H1 (cell line): ENCODE measurements at regions not wholly inside any gene's neighbourhood (a gene's known extent, or its start where the extent isn't known, plus 50 kb on each side); places are given as distances from the start of the nearest gene placed in this dataset.

Source experiments
- CREB1 ChIP-seq: IDR thresholded peaks from 2 replicates; pipeline ENCODE4 v1.6.1; 2012; ENCODE audit warnings: inconsistent platforms
- EGR1 ChIP-seq: IDR thresholded peaks from 2 replicates; pipeline ENCODE4 v1.6.1; 2011; ENCODE audit warnings: low read depth, low read length, borderline replicate concordance
- EP300 ChIP-seq, 2 experiments: IDR thresholded peaks; 1 replicate in 1 of 2; 2 replicates in 1 of 2; pipeline ENCODE4 v1.6.1; 2011 to 2012; ENCODE audit warnings: low read depth in 2 of 2, low read length in 2 of 2, mild to moderate bottlenecking in 2 of 2, borderline replicate concordance in 1 of 2, inconsistent platforms in 1 of 2, moderate library complexity in 1 of 2
- EZH2 ChIP-seq: fragments of 200-600 bp; sonication (generic); IDR thresholded peaks from 2 replicates; pipeline ENCODE4 v1.7.1; 2012; ENCODE audit warnings: low read depth, mild to moderate bottlenecking, moderate library complexity, low read length, inconsistent platforms; ENCODE audit not compliant: severe bottlenecking
- HDAC2 ChIP-seq, 2 experiments: fragments of 300-600 bp in 1 of 2; sonication (generic) in 1 of 2; IDR thresholded peaks; 2 replicates each; pipeline ENCODE4 v1.6.1; 2011 to 2012; ENCODE audit warnings: low read depth in 2 of 2, low read length in 2 of 2, mild to moderate bottlenecking in 2 of 2, moderate library complexity in 2 of 2, borderline replicate concordance in 1 of 2, inconsistent platforms in 1 of 2
- HDAC6 ChIP-seq: IDR thresholded peaks from one replicate; pipeline ENCODE4 v1.7.1; 2012; ENCODE audit warnings: low read depth, mild to moderate bottlenecking, inconsistent platforms, low read length, moderate library complexity
- POLR2A ChIP-seq, 2 experiments: IDR thresholded peaks; 1 replicate in 1 of 2; 2 replicates in 1 of 2; pipeline ENCODE4 v1.6.1; 2011; ENCODE audit warnings: low read depth in 2 of 2, low read length in 2 of 2, mild to moderate bottlenecking in 2 of 2; ENCODE audit errors: control extremely low read depth in 1 of 2
- RAD21 ChIP-seq, 2 experiments: IDR thresholded peaks in 1 of 2; conservative IDR thresholded peaks in 1 of 2; 2 replicates each; pipeline ENCODE4 v1.6.1; 2011; ENCODE audit warnings: low read depth in 2 of 2, low read length in 2 of 2, improper control_type of control experiment in 1 of 2, inconsistent platforms in 1 of 2, mild to moderate bottlenecking in 1 of 2, moderate library complexity in 1 of 2
- RFX5 ChIP-seq: IDR thresholded peaks from 2 replicates; pipeline ENCODE4 v1.6.1; 2011; ENCODE audit warnings: low read depth, low read length, improper control_type of control experiment, borderline replicate concordance
- SP1 ChIP-seq: IDR thresholded peaks from 2 replicates; pipeline ENCODE4 v1.6.1; 2011; ENCODE audit warnings: low read depth, low read length
- YY1 ChIP-seq: IDR thresholded peaks from 2 replicates; pipeline ENCODE4 v1.6.1; 2011; ENCODE audit warnings: low read depth, mild to moderate bottlenecking, low read length
- TF ChIP-seq, protein P1 (sequence below), 3 experiments: IDR thresholded peaks; 1 replicate in 2 of 3; 2 replicates in 1 of 3; pipeline versions ENCODE4 v1.5.1 to v1.6.1; 2011; ENCODE audit warnings: low read length in 3 of 3, mild to moderate bottlenecking in 3 of 3, inconsistent platforms in 2 of 3, low read depth in 1 of 3, moderate library complexity in 1 of 3; ENCODE audit not compliant: insufficient read depth in 1 of 3; ENCODE audit errors: control extremely low read depth in 1 of 3

DNA sequence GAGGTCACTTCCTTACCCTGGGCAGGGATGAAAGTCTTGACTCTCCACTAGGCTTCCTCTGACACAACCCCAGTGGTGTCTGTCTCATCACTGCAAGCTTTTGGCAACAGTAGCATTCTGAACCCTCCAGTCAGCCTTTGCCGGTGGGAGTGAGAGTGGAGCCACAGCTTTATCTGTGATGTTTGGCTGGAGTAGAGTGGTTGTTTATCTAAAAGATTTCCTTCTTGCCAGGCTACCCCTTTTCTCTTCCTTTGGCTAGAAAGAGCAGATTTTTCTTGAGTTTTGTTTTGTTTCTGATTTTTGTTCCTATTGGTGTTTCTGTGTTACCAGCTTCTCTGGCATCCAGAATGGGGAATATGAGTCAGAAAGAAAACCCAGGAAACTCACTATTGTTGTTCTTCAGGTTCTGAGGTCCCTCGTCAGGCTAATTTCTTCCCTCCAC is 98.9 kb upstream of the KIF5B start:
- no peak for TF ChIP-seq CREB1
- no peak for TF ChIP-seq YY1
- TF ChIP-seq RAD21 (IDR thresholded peaks at IDR 0.05 in 1 of 2, conservative IDR thresholded peaks at IDR 0.05 in 1 of 2; ENCODE audit: low read depth in 2 of 2, low read length in 2 of 2): no peak
- no peak for TF ChIP-seq POLR2A (IDR thresholded peaks at IDR 0.05; ENCODE audit: control extremely low read depth in 1 of 2, low read depth in 2 of 2, low read length in 2 of 2)
- no peak for TF ChIP-seq EP300 (IDR thresholded peaks at IDR 0.05; ENCODE audit: borderline replicate concordance in 1 of 2, low read depth in 2 of 2, low read length in 2 of 2)
- no peak for TF ChIP-seq SP1
- no peak for TF ChIP-seq RFX5
- TF ChIP-seq, protein P1, sequence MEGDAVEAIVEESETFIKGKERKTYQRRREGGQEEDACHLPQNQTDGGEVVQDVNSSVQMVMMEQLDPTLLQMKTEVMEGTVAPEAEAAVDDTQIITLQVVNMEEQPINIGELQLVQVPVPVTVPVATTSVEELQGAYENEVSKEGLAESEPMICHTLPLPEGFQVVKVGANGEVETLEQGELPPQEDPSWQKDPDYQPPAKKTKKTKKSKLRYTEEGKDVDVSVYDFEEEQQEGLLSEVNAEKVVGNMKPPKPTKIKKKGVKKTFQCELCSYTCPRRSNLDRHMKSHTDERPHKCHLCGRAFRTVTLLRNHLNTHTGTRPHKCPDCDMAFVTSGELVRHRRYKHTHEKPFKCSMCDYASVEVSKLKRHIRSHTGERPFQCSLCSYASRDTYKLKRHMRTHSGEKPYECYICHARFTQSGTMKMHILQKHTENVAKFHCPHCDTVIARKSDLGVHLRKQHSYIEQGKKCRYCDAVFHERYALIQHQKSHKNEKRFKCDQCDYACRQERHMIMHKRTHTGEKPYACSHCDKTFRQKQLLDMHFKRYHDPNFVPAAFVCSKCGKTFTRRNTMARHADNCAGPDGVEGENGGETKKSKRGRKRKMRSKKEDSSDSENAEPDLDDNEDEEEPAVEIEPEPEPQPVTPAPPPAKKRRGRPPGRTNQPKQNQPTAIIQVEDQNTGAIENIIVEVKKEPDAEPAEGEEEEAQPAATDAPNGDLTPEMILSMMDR (IDR thresholded peaks at IDR 0.05; ENCODE audit: control extremely low read depth in 1 of 3, insufficient read depth in 1 of 3, low read depth in 1 of 3, low read length in 3 of 3): no peak
- TF ChIP-seq HDAC2 (IDR thresholded peaks at IDR 0.05; ENCODE audit: borderline replicate concordance in 1 of 2, low read depth in 2 of 2, low read length in 2 of 2): no peak
- no peak for TF ChIP-seq HDAC6
- TF ChIP-seq EZH2: no peak
- TF ChIP-seq EGR1: no peak
